ENCODE measurements at regions not wholly inside any gene's neighbourhood (a gene's known extent, or its start where the extent isn't known, plus 50 kb on each side); places are given as distances from the start of the nearest gene placed in this dataset.
"Not testable (repeated sequence)": the region's sequence is repeated elsewhere in the genome, so short reads cannot be mapped to it uniquely, and the experiment has no call there.

GRCh38 chr4:62622089-62622488 is 1422.0 kb downstream of the ADGRL3 start:
- no peak for TF ChIP-seq CTCF (IDR thresholded peaks at IDR 0.05; ENCODE audit: insufficient read depth, low read depth, low read length)
- DNase-seq (ENCODE audit: low read depth) = no peak
- H3K4me3 ChIP-seq (ENCODE audit: low read depth, low read length) = no peak overlapping the region

GRCh38 chr4:62619971-62620370 is 1419.8 kb downstream of the ADGRL3 start:
- no peak for DNase-seq (ENCODE audit: low read depth)
- no peak for TF ChIP-seq CTCF (IDR thresholded peaks at IDR 0.05; ENCODE audit: insufficient read depth, low read depth, low read length)
- no peak overlapping the region for H3K4me3 ChIP-seq (ENCODE audit: low read depth, low read length)

GRCh38 chr4:62618042-62618441 is 1417.9 kb downstream of the ADGRL3 start:
- no peak for TF ChIP-seq CTCF (IDR thresholded peaks at IDR 0.05; ENCODE audit: insufficient read depth, low read depth, low read length)
- no peak for DNase-seq (ENCODE audit: low read depth)
- no peak overlapping the region for H3K4me3 ChIP-seq (ENCODE audit: low read depth, low read length)

GRCh38 chr4:62601737-62602136 is 1401.6 kb downstream of the ADGRL3 start:
- no peak overlapping the region for H3K4me3 ChIP-seq (ENCODE audit: low read depth, low read length)
- TF ChIP-seq CTCF (IDR thresholded peaks at IDR 0.05; ENCODE audit: insufficient read depth, low read depth, low read length) = no peak
- no peak for DNase-seq (ENCODE audit: low read depth)

- not testable (repeated sequence) for DNase-seq (ENCODE audit: low read depth); H3K4me3 ChIP-seq (ENCODE audit: low read depth, low read length)
Observed at GRCh38 chr4:62595265-62595664, 1395.1 kb downstream of the ADGRL3 start.

- no peak for DNase-seq (ENCODE audit: low read depth)
- TF ChIP-seq CTCF (IDR thresholded peaks at IDR 0.05; ENCODE audit: insufficient read depth, low read depth, low read length) = no peak
Observed at GRCh38 chr4:62591756-62592155, 1391.6 kb downstream of the ADGRL3 start.

GRCh38 chr4:62588671-62589070 is 1388.5 kb downstream of the ADGRL3 start:
- no peak for TF ChIP-seq CTCF (IDR thresholded peaks at IDR 0.05; ENCODE audit: insufficient read depth, low read depth, low read length)
- no peak overlapping the region for H3K4me3 ChIP-seq (ENCODE audit: low read depth, low read length)
- DNase-seq (ENCODE audit: low read depth) = no peak

More at GRCh38 chr4:62591756-62592155, 1391.6 kb downstream of the ADGRL3 start:
- no peak overlapping the region for H3K4me3 ChIP-seq (ENCODE audit: low read depth, low read length)
